CD4-positive, alpha-beta T cell treated with Interleukin-2 at 100 ng/mL for 4 hours (primary cell): ENCODE measurements at regions not wholly inside any gene's neighbourhood (a gene's known extent, or its start where the extent isn't known, plus 50 kb on each side); places are given as distances from the start of the nearest gene placed in this dataset.

ENCODE experiments used
- DNase-seq: peaks from one replicate; pipeline ENCODE4 v3.0.0-alpha.2; 2020; ENCODE audit warnings: low spot score

GRCh38 chr12:89821896-89822295 lies 113.3 kb upstream of the ATP2B1 start:
- no peak for DNase-seq

GRCh38 chr12:89817501-89818226 lies 109.0 kb upstream of the ATP2B1 start:
- DNase-seq: no peak

- no peak for DNase-seq
Observed at GRCh38 chr12:89815225-89815624, 106.6 kb upstream of the ATP2B1 start.

GRCh38 chr12:89803412-89803811 lies 94.8 kb upstream of the ATP2B1 start:
- no peak for DNase-seq

- DNase-seq: no peak
Observed at GRCh38 chr12:89801284-89801683, 92.6 kb upstream of the ATP2B1 start.

- no peak for DNase-seq
Observed at GRCh38 chr12:89800435-89800834, 91.8 kb upstream of the ATP2B1 start.

- no peak for DNase-seq
Observed at GRCh38 chr12:89799316-89799715, 90.7 kb upstream of the ATP2B1 start.

GRCh38 chr12:89797436-89797835 lies 88.8 kb upstream of the ATP2B1 start:
- DNase-seq: no peak

- no peak for DNase-seq
Observed at GRCh38 chr12:89796798-89797382, 88.3 kb upstream of the ATP2B1 start.

GRCh38 chr12:89793946-89794345 lies 85.3 kb upstream of the ATP2B1 start:
- DNase-seq: no peak

- DNase-seq: no peak
Observed at GRCh38 chr12:89791286-89791685, 82.6 kb upstream of the ATP2B1 start.

GRCh38 chr12:89789862-89790261 lies 81.2 kb upstream of the ATP2B1 start:
- peak; percentile 4 for DNase-seq

- DNase-seq: no peak
Observed at GRCh38 chr12:89787763-89788162, 79.1 kb upstream of the ATP2B1 start.

GRCh38 chr12:89786177-89786810 lies 77.7 kb upstream of the ATP2B1 start:
- no peak for DNase-seq

GRCh38 chr12:89783359-89784060 lies 74.9 kb upstream of the ATP2B1 start:
- no peak for DNase-seq

GRCh38 chr12:89782807-89783206 lies 74.2 kb upstream of the ATP2B1 start:
- DNase-seq: no peak

GRCh38 chr12:89781946-89782550 lies 73.4 kb upstream of the ATP2B1 start:
- no peak for DNase-seq

GRCh38 chr12:89781156-89781555 lies 72.5 kb upstream of the ATP2B1 start:
- DNase-seq: no peak

- DNase-seq: no peak
Observed at GRCh38 chr12:89779090-89779489, 70.5 kb upstream of the ATP2B1 start.

GRCh38 chr12:89777733-89778379 lies 69.2 kb upstream of the ATP2B1 start:
- no peak for DNase-seq

GRCh38 chr12:89775986-89776365 lies 67.3 kb upstream of the ATP2B1 start:
- no peak for DNase-seq
